AG04450 (cell line): ENCODE measurements at regions not wholly inside any gene's neighbourhood (a gene's known extent, or its start where the extent isn't known, plus 50 kb on each side); places are given as distances from the start of the nearest gene placed in this dataset.

Experiments used
- CTCF ChIA-PET: fragments of 300-600, 350-600 bp; formaldehyde crosslinking; extraction: SDS; loops from one replicate; lab custom pipeline; 2022; ENCODE audit warnings: antibody characterized with exemption, inconsistent platforms; lab: Charles Lee
- POLR2A ChIA-PET: fragments of 350-600 bp; formaldehyde crosslinking; extraction: SDS; loops from one replicate; lab custom pipeline; 2021; ENCODE audit warnings: antibody characterized with exemption, inconsistent platforms; lab: Yijun Ruan, JAX
- DNase-seq: peaks from one replicate; pipeline ENCODE4 v3.0.0-alpha.2; 2011; ENCODE audit warnings: low read depth, low spot score
- H3K27ac ChIP-seq: one replicate; pipeline ENCODE4 v1.5.1; 2012; ENCODE audit warnings: low read depth, low read length, control low read depth
- H3K27me3 ChIP-seq: one replicate; pipeline ENCODE4 v1.6.0; 2012; ENCODE audit warnings: low read length; ENCODE audit not compliant: control insufficient read depth, insufficient read depth
- H3K4me3 ChIP-seq: 2 replicates; pipeline ENCODE4 v1.5.1; 2011; ENCODE audit warnings: mild to moderate bottlenecking, low read depth, low read length, control low read depth
- H3K9me3 ChIP-seq: 2 replicates; pipeline ENCODE4 v1.5.1; 2012; ENCODE audit warnings: low read length; ENCODE audit not compliant: control insufficient read depth, insufficient read depth
- TF ChIP-seq, protein P1 (sequence below): IDR thresholded peaks from 2 replicates; pipeline ENCODE4 v1.5.1; 2011; ENCODE audit warnings: low read depth, low read length, control low read depth, inconsistent platforms

DNA sequence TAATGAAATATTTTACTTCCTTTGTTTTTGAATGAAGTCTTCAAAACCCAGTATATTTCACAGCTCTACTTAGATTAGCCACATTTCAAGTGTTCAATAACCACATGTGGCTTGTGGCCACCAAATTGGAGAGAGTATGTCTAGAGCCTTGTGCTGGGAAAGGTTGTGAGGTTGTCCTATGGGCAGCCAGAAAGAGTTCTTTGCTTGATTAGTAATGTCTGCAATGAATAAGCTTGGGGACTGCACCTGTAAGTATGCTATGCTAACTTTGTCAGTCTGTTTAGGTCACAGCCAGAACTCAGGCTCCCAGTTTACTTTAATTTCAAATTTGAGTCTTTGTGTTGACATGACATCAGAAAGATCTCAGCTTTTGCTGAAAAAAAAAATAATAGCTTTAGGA is 294.9 kb upstream of the SOX14 start:
- Histone ChIP-seq H3K27me3 (no peaks in the 10 kb centered on the region), H3K9me3 (peaks cover 10% of the 10 kb centered on the region; the same call in 1 of the 2 replicates), H3K27ac (no peak overlapping the region), H3K4me3 (no peak overlapping the region)
- no peak for DNase-seq
- ChIA-PET POLR2A (no interaction called here), CTCF (no interaction called here)
- TF ChIP-seq, protein P1, sequence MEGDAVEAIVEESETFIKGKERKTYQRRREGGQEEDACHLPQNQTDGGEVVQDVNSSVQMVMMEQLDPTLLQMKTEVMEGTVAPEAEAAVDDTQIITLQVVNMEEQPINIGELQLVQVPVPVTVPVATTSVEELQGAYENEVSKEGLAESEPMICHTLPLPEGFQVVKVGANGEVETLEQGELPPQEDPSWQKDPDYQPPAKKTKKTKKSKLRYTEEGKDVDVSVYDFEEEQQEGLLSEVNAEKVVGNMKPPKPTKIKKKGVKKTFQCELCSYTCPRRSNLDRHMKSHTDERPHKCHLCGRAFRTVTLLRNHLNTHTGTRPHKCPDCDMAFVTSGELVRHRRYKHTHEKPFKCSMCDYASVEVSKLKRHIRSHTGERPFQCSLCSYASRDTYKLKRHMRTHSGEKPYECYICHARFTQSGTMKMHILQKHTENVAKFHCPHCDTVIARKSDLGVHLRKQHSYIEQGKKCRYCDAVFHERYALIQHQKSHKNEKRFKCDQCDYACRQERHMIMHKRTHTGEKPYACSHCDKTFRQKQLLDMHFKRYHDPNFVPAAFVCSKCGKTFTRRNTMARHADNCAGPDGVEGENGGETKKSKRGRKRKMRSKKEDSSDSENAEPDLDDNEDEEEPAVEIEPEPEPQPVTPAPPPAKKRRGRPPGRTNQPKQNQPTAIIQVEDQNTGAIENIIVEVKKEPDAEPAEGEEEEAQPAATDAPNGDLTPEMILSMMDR = no peak

DNA sequence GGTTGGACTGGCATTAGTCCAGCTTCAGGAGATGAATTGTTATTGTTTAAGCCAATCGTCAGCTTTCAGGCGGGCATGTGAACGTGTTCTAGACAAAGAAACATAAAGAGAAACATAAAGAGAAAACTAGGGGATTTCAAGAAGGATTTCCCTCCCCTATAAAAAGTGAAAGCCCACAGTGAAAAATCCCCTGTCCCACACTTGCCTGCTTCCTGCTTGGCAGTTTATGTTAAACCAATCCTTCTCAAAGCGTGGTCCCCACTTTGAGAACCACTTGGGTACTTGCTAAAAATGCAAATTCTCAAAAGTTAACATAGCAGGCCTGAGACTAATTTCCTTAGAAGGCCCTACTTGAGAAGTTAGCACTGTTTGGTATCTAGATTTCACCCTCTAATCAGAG is 293.0 kb upstream of the SOX14 start:
- no peak for DNase-seq
- no peak overlapping the region for H3K4me3 ChIP-seq
- H3K9me3 ChIP-seq = peaks cover 10% of the 10 kb centered on the region; the same call in 1 of the 2 replicates
- ChIA-PET CTCF (no interaction called here), POLR2A (no interaction called here)
- H3K27ac ChIP-seq = no peak overlapping the region
- TF ChIP-seq, protein P1 = no peak
- no peaks in the 10 kb centered on the region for H3K27me3 ChIP-seq

DNA sequence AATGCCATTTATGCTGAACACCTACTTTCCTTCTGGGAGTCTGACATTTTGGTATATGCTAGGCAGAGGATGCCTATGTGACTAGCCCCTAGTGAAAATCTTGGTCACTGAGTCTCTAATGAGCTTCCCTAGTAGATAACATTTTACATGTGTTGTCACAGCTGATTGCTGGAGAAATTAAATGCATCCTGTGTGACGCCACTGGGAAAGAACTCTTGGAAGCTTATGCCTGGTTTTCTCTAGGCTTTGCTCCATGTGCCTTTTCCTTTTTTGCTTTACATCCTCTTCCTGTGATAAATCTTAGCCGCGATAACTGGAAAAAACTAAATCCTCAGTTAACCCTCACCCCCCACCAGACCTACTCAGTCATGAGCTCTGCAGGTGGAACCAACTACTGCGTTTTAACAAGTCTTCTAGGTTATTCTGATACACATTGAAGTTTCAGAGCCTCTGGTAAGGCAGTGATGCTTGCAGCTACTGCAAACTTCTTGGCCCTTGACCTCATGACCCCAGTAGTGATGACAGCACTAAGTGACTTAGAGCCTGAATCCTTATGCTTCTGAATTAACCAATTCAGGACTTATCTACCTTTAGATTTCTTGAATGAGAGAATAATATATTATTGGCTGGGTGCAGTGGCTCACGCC is 292.4 kb upstream of the SOX14 start:
- CTCF ChIA-PET = no interaction called here
- H3K4me3 ChIP-seq = no peak overlapping the region
- POLR2A ChIA-PET = no interaction called here
- H3K9me3 ChIP-seq = peaks cover 10% of the 10 kb centered on the region; the same call in 1 of the 2 replicates
- TF ChIP-seq, protein P1 = no peak
- no peak overlapping the region for H3K27ac ChIP-seq
- no peak for DNase-seq
- H3K27me3 ChIP-seq = no peaks in the 10 kb centered on the region

DNA sequence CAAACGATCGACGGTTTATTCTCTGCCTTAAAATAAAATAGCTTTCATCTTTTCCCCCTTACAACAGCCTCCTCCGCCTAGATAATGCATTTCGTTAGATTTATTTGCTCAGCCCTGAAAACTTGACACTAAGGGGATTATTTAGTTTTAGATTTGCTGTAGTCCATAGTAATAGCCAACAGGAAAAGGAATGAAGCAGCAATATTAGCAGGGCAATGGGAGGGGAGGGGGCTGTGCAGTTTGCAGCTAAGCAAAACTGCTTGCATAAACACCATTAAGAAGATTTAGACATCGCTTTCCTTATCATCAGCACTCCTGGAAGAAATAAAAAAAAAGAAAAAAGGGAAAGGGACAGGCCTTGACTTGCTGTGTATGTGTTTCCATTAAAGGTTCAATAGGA is 286.5 kb upstream of the SOX14 start:
- DNase-seq = no peak
- peaks cover 11% of the 10 kb centered on the region; the same call in 1 of the 2 replicates for H3K9me3 ChIP-seq
- ChIA-PET POLR2A (no interaction called here), CTCF (no interaction called here)
- H3K27ac ChIP-seq = no peak overlapping the region
- H3K27me3 ChIP-seq = no peaks in the 10 kb centered on the region
- no peak overlapping the region for H3K4me3 ChIP-seq
- TF ChIP-seq, protein P1 = no peak

DNA sequence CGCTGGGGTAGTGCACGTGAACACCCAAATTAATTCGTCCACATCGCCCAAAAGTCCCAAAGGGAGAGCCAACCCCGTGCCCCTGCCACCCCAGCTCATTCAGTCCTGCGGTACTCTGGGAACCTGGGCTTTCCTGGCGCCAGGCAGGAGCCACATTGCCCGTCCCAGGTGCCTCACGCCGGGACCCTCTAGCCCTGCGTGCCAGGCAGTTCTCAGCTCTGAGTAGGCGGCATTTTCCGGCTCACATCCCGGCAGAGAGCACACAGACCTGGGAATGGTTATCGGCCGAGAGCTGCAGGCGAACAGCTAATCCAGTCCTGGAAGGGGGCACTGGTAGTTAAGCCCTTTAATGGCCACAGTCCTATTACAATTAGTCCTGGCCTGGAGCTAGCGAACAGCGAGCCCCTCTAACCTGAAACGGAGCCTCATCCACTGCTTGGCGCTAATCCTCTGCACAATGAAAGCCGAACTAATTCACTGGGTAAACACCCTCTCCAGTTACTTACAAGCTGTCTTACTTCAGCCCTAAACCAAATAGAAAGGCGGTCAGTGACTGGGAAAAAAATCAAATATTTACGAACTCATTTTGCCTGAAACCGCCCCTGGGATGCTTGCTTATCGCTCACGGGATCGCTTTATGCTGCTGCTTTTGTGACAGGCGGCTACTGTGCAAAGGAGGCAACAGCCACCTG is 254.6 kb upstream of the SOX14 start:
- TF ChIP-seq, protein P1 = no peak
- ChIA-PET POLR2A (no interaction called here), CTCF (no interaction called here)
- no peak overlapping the region for H3K27ac ChIP-seq
- H3K27me3 ChIP-seq = no peaks in the 10 kb centered on the region
- DNase-seq = no peak
- no peak overlapping the region for H3K4me3 ChIP-seq
- peaks cover 18% of the 10 kb centered on the region for H3K9me3 ChIP-seq
